SW480 (cell line): ENCODE measurements at regions not wholly inside any gene's neighbourhood (a gene's known extent, or its start where the extent isn't known, plus 50 kb on each side); places are given as distances from the start of the nearest gene placed in this dataset.
"Not testable (repeated sequence)": the region's sequence is repeated elsewhere in the genome, so short reads cannot be mapped to it uniquely, and the experiment has no call there.

Source experiments
- DNase-seq: peaks from one replicate; pipeline ENCODE4 v3.0.0-alpha.2; 2016; ENCODE audit warnings: low spot score

- no peak for DNase-seq
Observed at GRCh38 chr18:10169814-10170213, 256.0 kb downstream of the VAPA start.

GRCh38 chr18:10170375-10170774 lies 256.6 kb downstream of the VAPA start:
- DNase-seq, result no peak

- DNase-seq, result not testable (repeated sequence)
Observed at GRCh38 chr18:10175333-10175732, 261.5 kb downstream of the VAPA start.

- not testable (repeated sequence) for DNase-seq
Observed at GRCh38 chr18:10179326-10179725, 265.5 kb downstream of the VAPA start.

- DNase-seq, result no peak
Observed at GRCh38 chr18:10182009-10182624, 268.3 kb downstream of the VAPA start.

GRCh38 chr18:10184776-10185175 lies 269.7 kb upstream of the APCDD1 start:
- DNase-seq, result no peak

GRCh38 chr18:10188971-10189810 lies 265.2 kb upstream of the APCDD1 start:
- no peak for DNase-seq

- peak; percentile 96 for DNase-seq
Observed at GRCh38 chr18:10190564-10190963, 263.9 kb upstream of the APCDD1 start.

- DNase-seq, result no peak
Observed at GRCh38 chr18:10193444-10193843, 261.0 kb upstream of the APCDD1 start.

- peak; percentile 86 for DNase-seq
Observed at GRCh38 chr18:10194592-10194991, 259.8 kb upstream of the APCDD1 start.

- peak; percentile 76 for DNase-seq
Observed at GRCh38 chr18:10195529-10195928, 258.9 kb upstream of the APCDD1 start.

- DNase-seq, result peak; percentile 95
Observed at GRCh38 chr18:10197097-10197496, 257.3 kb upstream of the APCDD1 start.

GRCh38 chr18:10201226-10201625 lies 253.2 kb upstream of the APCDD1 start:
- DNase-seq, result peak; percentile 93

- DNase-seq, result no peak
Observed at GRCh38 chr18:10201659-10202058, 252.8 kb upstream of the APCDD1 start.

- no peak for DNase-seq
Observed at GRCh38 chr18:10202845-10203321, 251.6 kb upstream of the APCDD1 start.

- DNase-seq, result no peak
Observed at GRCh38 chr18:10205151-10205550, 249.3 kb upstream of the APCDD1 start.

GRCh38 chr18:10207682-10208345 lies 246.6 kb upstream of the APCDD1 start:
- DNase-seq, result no peak

GRCh38 chr18:10209302-10209701 lies 245.1 kb upstream of the APCDD1 start:
- DNase-seq, result no peak

- DNase-seq, result no peak
Observed at GRCh38 chr18:10210057-10210633, 244.3 kb upstream of the APCDD1 start.

- DNase-seq, result no peak
Observed at GRCh38 chr18:10213526-10213925, 240.9 kb upstream of the APCDD1 start.

GRCh38 chr18:10215446-10215845 lies 239.0 kb upstream of the APCDD1 start:
- DNase-seq, result no peak

GRCh38 chr18:10216791-10217190 lies 237.6 kb upstream of the APCDD1 start:
- DNase-seq, result no peak

GRCh38 chr18:10217211-10217610 lies 237.2 kb upstream of the APCDD1 start:
- DNase-seq, result no peak
